ENCODE measurements at regions not wholly inside any gene's neighbourhood (a gene's known extent, or its start where the extent isn't known, plus 50 kb on each side); places are given as distances from the start of the nearest gene placed in this dataset.

- no peak for TF ChIP-seq RAD21 (IDR thresholded peaks at IDR 0.05; ENCODE audit: low read depth)
- TF ChIP-seq EP300 (IDR thresholded peaks at IDR 0.05; ENCODE audit: borderline replicate concordance), result no peak
- no peak for TF ChIP-seq EGR1 (IDR thresholded peaks at IDR 0.05)
- no peak for TF ChIP-seq REST (IDR thresholded peaks at IDR 0.05; ENCODE audit: low read depth)
- TF ChIP-seq YY1 (IDR thresholded peaks at IDR 0.05; ENCODE audit: low read depth), result no peak
- TF ChIP-seq USF1 (IDR thresholded peaks at IDR 0.05), result no peak
Observed at GRCh38 chr17:14845591-14846281, 419.4 kb downstream of the PMP22 start.

All from Ishikawa (cell line).